HT1080 (cell line): ENCODE measurements at regions not wholly inside any gene's neighbourhood (a gene's known extent, or its start where the extent isn't known, plus 50 kb on each side); places are given as distances from the start of the nearest gene placed in this dataset. TPM values are rescaled to one million over a fixed set of nuclear protein-coding genes. Genes with fewer than 3 reads are reported as not detected.

Source experiments
- DNase-seq: peaks from one replicate; pipeline ENCODE4 v3.0.0-alpha.2; 2015; ENCODE audit warnings: low read depth
- small RNA-seq: library from RNA; depleted of rRNA; stranded (forward); fragments of <200 nt; gene quantifications from one replicate; pipeline ENCODE3, GENCODE V24; 2014

- DNase-seq = no peak
Measured at GRCh38 chr4:127558489-127559407, 74.0 kb upstream of the INTU start.

GRCh38 chr4:127559981-127560380, 72.8 kb upstream of the INTU start:
- no peak for DNase-seq

- DNase-seq = no peak
Measured at GRCh38 chr4:127560755-127561154, 72.0 kb upstream of the INTU start.

GRCh38 chr4:127574643-127575042, 58.1 kb upstream of the INTU start:
- DNase-seq = no peak

GRCh38 chr4:127575888-127576287, 56.9 kb upstream of the INTU start:
- no peak for DNase-seq

- no peak for DNase-seq
Measured at GRCh38 chr4:127578491-127578890, 54.3 kb upstream of the INTU start.

- DNase-seq = no peak
Measured at GRCh38 chr4:127578967-127579366, 53.8 kb upstream of the INTU start.

- DNase-seq = no peak
Measured at GRCh38 chr4:127579821-127580220, 52.9 kb upstream of the INTU start.

- DNase-seq = no peak
Measured at GRCh38 chr4:127580300-127580699, 52.5 kb upstream of the INTU start.

GRCh38 chr4:127580891-127581290, 51.9 kb upstream of the INTU start:
- no peak for DNase-seq

Small RNA genes in the stretch of these regions (small RNA-seq; reads per million reads assigned to genes)
- not detected for gene RF00019
